GM04503 (cell line): ENCODE measurements at regions not wholly inside any gene's neighbourhood (a gene's known extent, or its start where the extent isn't known, plus 50 kb on each side); places are given as distances from the start of the nearest gene placed in this dataset.

ENCODE experiments used
- DNase-seq: peaks from one replicate; pipeline ENCODE4 v3.0.0-alpha.2; 2012; ENCODE audit warnings: low read depth

GRCh38 chr4:159500861-159501260, 398.0 kb downstream of the RAPGEF2 start:
- DNase-seq: no peak

- DNase-seq: no peak
These were observed 400.5 kb downstream of the RAPGEF2 start for GRCh38 chr4:159503236-159504008.

GRCh38 chr4:159504684-159505083, 401.8 kb downstream of the RAPGEF2 start:
- DNase-seq: no peak

- DNase-seq: no peak
These were observed 402.5 kb downstream of the RAPGEF2 start for GRCh38 chr4:159505266-159505975.

- no peak for DNase-seq
These were observed 404.1 kb downstream of the RAPGEF2 start for GRCh38 chr4:159506801-159507517.

GRCh38 chr4:159508917-159509500, 406.1 kb downstream of the RAPGEF2 start:
- no peak for DNase-seq

GRCh38 chr4:159512348-159512747, 409.5 kb downstream of the RAPGEF2 start:
- DNase-seq: no peak

- DNase-seq: no peak
These were observed 412.6 kb downstream of the RAPGEF2 start for GRCh38 chr4:159515314-159516025.

GRCh38 chr4:159516556-159517140, 413.8 kb downstream of the RAPGEF2 start:
- DNase-seq: peak; percentile 5

GRCh38 chr4:159520074-159520473, 417.2 kb downstream of the RAPGEF2 start:
- no peak for DNase-seq

GRCh38 chr4:159526172-159526571, 423.3 kb downstream of the RAPGEF2 start:
- no peak for DNase-seq

GRCh38 chr4:159534655-159535054, 431.8 kb downstream of the RAPGEF2 start:
- no peak for DNase-seq

GRCh38 chr4:159538556-159538955, 435.7 kb downstream of the RAPGEF2 start:
- DNase-seq: no peak

GRCh38 chr4:159540038-159540437, 437.2 kb downstream of the RAPGEF2 start:
- DNase-seq: no peak

GRCh38 chr4:159540501-159540900, 437.6 kb downstream of the RAPGEF2 start:
- DNase-seq: no peak

GRCh38 chr4:159541143-159541542, 438.3 kb downstream of the RAPGEF2 start:
- no peak for DNase-seq

GRCh38 chr4:159542296-159542695, 439.4 kb downstream of the RAPGEF2 start:
- no peak for DNase-seq

GRCh38 chr4:159543831-159544230, 441.0 kb downstream of the RAPGEF2 start:
- no peak for DNase-seq

- no peak for DNase-seq
These were observed 442.7 kb downstream of the RAPGEF2 start for GRCh38 chr4:159545556-159545955.

GRCh38 chr4:159547645-159548308, 444.9 kb downstream of the RAPGEF2 start:
- no peak for DNase-seq

- DNase-seq: no peak
These were observed 446.2 kb downstream of the RAPGEF2 start for GRCh38 chr4:159549098-159549518.
